ENCODE measurements at regions not wholly inside any gene's neighbourhood (a gene's known extent, or its start where the extent isn't known, plus 50 kb on each side); places are given as distances from the start of the nearest gene placed in this dataset.

- TF ChIP-seq CTCF (conservative IDR thresholded peaks at IDR 0.05; ENCODE audit: low read depth, low read length) (peak; percentile 40), EZH2 (IDR thresholded peaks at IDR 0.05; ENCODE audit: borderline replicate concordance, low read depth, low read length, poor library complexity, severe bottlenecking) (no peak)
Observed at GRCh38 chr1:105909811-105910210, 1146.7 kb upstream of the PRMT6 start.

All from A673 (cell line).